Trophoblast cell (in vitro differentiated cells and primary cell): ENCODE measurements at regions not wholly inside any gene's neighbourhood (a gene's known extent, or its start where the extent isn't known, plus 50 kb on each side); places are given as distances from the start of the nearest gene placed in this dataset.

Experiments used
- DNase-seq, 2 donors: peaks; one replicate each; pipeline ENCODE4 v3.0.0-alpha.2; 2016
- H2AFZ ChIP-seq: 2 replicates; pipeline ENCODE4 v1.6.1; 2013; ENCODE audit warnings: low read length, moderate library complexity, mild to moderate bottlenecking; ENCODE audit not compliant: insufficient read depth, poor library complexity
- H2AK5ac ChIP-seq: 2 replicates; pipeline ENCODE4 v1.6.1; 2013; ENCODE audit warnings: mild to moderate bottlenecking, low read length
- H2BK120ac ChIP-seq: 2 replicates; pipeline ENCODE4 v1.6.1; 2013; ENCODE audit warnings: low read length, mild to moderate bottlenecking, moderate library complexity; ENCODE audit not compliant: insufficient read depth, poor library complexity
- H2BK12ac ChIP-seq: 2 replicates; pipeline ENCODE4 v1.6.1; 2013; ENCODE audit warnings: mild to moderate bottlenecking, low read length, moderate library complexity
- H2BK5ac ChIP-seq: 2 replicates; pipeline ENCODE4 v1.6.1; 2013; ENCODE audit warnings: low read length, low read depth, moderate library complexity, mild to moderate bottlenecking; ENCODE audit not compliant: poor library complexity
- H3K14ac ChIP-seq: 2 replicates; pipeline ENCODE4 v1.6.1; 2013; ENCODE audit warnings: mild to moderate bottlenecking, low read length
- H3K18ac ChIP-seq: 2 replicates; pipeline ENCODE4 v1.6.1; 2013; ENCODE audit warnings: mild to moderate bottlenecking, low read length
- H3K23ac ChIP-seq: 2 replicates; pipeline ENCODE4 v1.6.1; 2013; ENCODE audit warnings: low read length
- H3K27ac ChIP-seq: 2 replicates; pipeline ENCODE4 v1.5.1; 2013; ENCODE audit warnings: low read depth, mild to moderate bottlenecking, inconsistent platforms, low read length, moderate library complexity
- H3K27me3 ChIP-seq: 2 replicates; pipeline ENCODE4 v1.6.1; 2013; ENCODE audit warnings: inconsistent platforms, mild to moderate bottlenecking, low read length, moderate library complexity; ENCODE audit not compliant: insufficient read depth
- H3K36me3 ChIP-seq, 2 experiments: 1 replicate in 1 of 2; 2 replicates in 1 of 2; pipeline ENCODE4 v1.6.1; 2013; ENCODE audit warnings: low read length in 2 of 2, mild to moderate bottlenecking in 2 of 2, moderate library complexity in 1 of 2; ENCODE audit not compliant: insufficient read depth in 2 of 2, control insufficient read depth in 1 of 2
- H3K4ac ChIP-seq: 2 replicates; pipeline ENCODE4 v1.6.1; 2013; ENCODE audit warnings: low read depth, mild to moderate bottlenecking, low read length, moderate library complexity
- H3K4me1 ChIP-seq, 2 experiments: 1 replicate in 1 of 2; 2 replicates in 1 of 2; pipeline ENCODE4 v1.6.1; 2013; ENCODE audit warnings: low read length in 2 of 2, mild to moderate bottlenecking in 2 of 2, moderate library complexity in 1 of 2; ENCODE audit not compliant: insufficient read depth in 2 of 2, control insufficient read depth in 1 of 2
- H3K4me2 ChIP-seq: 2 replicates; pipeline ENCODE4 v1.6.1; 2013; ENCODE audit warnings: inconsistent platforms, mild to moderate bottlenecking, low read length, moderate library complexity
- H3K4me3 ChIP-seq: 2 replicates; pipeline ENCODE4 v1.5.1; 2013; ENCODE audit warnings: mild to moderate bottlenecking, low read depth, low read length, inconsistent platforms
- H3K79me1 ChIP-seq: one replicate; pipeline ENCODE4 v1.6.1; 2013; ENCODE audit warnings: low read length
- H3K79me2 ChIP-seq: 2 replicates; pipeline ENCODE4 v1.6.1; 2013; ENCODE audit warnings: low read length, mild to moderate bottlenecking; ENCODE audit not compliant: control insufficient read depth, insufficient read depth, poor library complexity
- H3K9ac ChIP-seq: 2 replicates; pipeline ENCODE4 v1.6.1; 2013; ENCODE audit warnings: mild to moderate bottlenecking, low read length
- H3K9me3 ChIP-seq: 2 replicates; pipeline ENCODE4 v1.6.1; 2013; ENCODE audit warnings: low read depth, mild to moderate bottlenecking, control low read depth, inconsistent platforms, low read length; ENCODE audit not compliant: insufficient read depth
- H4K12ac ChIP-seq: 2 replicates; pipeline ENCODE4 v1.6.1; 2013; ENCODE audit warnings: low read depth, mild to moderate bottlenecking, low read length, moderate library complexity
- H4K8ac ChIP-seq: 2 replicates; pipeline ENCODE4 v1.6.1; 2013; ENCODE audit warnings: low read depth, mild to moderate bottlenecking, low read length, moderate library complexity
- H4K91ac ChIP-seq: one replicate; pipeline ENCODE4 v1.6.1; 2013; ENCODE audit warnings: low read depth, mild to moderate bottlenecking, low read length, moderate library complexity
- WGBS: extraction: QIAGEN DNeasy Blood & Tissue Kit; methylation state at CpG from one replicate; pipeline ENCODE4 v1.1.7; 2013; ENCODE audit warnings: missing lambda C conversion rate; ENCODE audit not compliant: insufficient read length, insufficient coverage; ENCODE audit errors: extremely low coverage; 5-methylcytosine and 5-hydroxymethylcytosine counted together

GRCh38 chr3:25027650-25028049, 400.4 kb upstream of the RARB start:
- H3K18ac ChIP-seq, result no peak overlapping the region
- H3K9me3 ChIP-seq, result no peaks in the 10 kb centered on the region
- no peak overlapping the region for H3K4me3 ChIP-seq
- H3K79me2 ChIP-seq, result no peaks in the 10 kb centered on the region
- H3K4me2 ChIP-seq, result no peak overlapping the region
- H2BK12ac ChIP-seq, result no peak overlapping the region
- no peaks in the 10 kb centered on the region for H3K27me3 ChIP-seq
- no peak overlapping the region for H3K23ac ChIP-seq
- no peak overlapping the region for H3K14ac ChIP-seq
- H4K91ac ChIP-seq, result no peak overlapping the region
- no peak overlapping the region for H4K12ac ChIP-seq
- no peak for DNase-seq
- H2BK5ac ChIP-seq, result no peak overlapping the region
- H3K9ac ChIP-seq, result no peak overlapping the region
- no peak overlapping the region for H2AFZ ChIP-seq
- peaks cover 2% of the 10 kb centered on the region for H3K79me1 ChIP-seq
- H2BK120ac ChIP-seq, result no peak overlapping the region
- no peaks in the 10 kb centered on the region for H3K4me1 ChIP-seq
- WGBS, result no CpG with 5 or more reads among the region's 3 CpGs
- no peak overlapping the region for H3K27ac ChIP-seq
- no peak overlapping the region for H3K4ac ChIP-seq
- H2AK5ac ChIP-seq, result no peak overlapping the region
- no peak overlapping the region for H4K8ac ChIP-seq
- no peaks in the 10 kb centered on the region for H3K36me3 ChIP-seq

GRCh38 chr3:25029820-25030219, 398.2 kb upstream of the RARB start:
- H2BK120ac ChIP-seq, result no peak overlapping the region
- H3K27ac ChIP-seq, result no peak overlapping the region
- no peaks in the 10 kb centered on the region for H3K9me3 ChIP-seq
- H3K9ac ChIP-seq, result no peak overlapping the region
- no peak overlapping the region for H2BK5ac ChIP-seq
- no peak overlapping the region for H3K4ac ChIP-seq
- H3K36me3 ChIP-seq, result no peaks in the 10 kb centered on the region
- no peak overlapping the region for H3K18ac ChIP-seq
- H4K8ac ChIP-seq, result no peak overlapping the region
- H2AK5ac ChIP-seq, result no peak overlapping the region
- H3K4me1 ChIP-seq, result no peaks in the 10 kb centered on the region
- no peak for DNase-seq
- peaks cover 2% of the 10 kb centered on the region for H3K79me1 ChIP-seq
- H3K14ac ChIP-seq, result no peak overlapping the region
- H3K4me3 ChIP-seq, result no peak overlapping the region
- no peaks in the 10 kb centered on the region for H3K27me3 ChIP-seq
- no peak overlapping the region for H3K4me2 ChIP-seq
- no CpG with 5 or more reads among the region's 2 CpGs for WGBS
- H2AFZ ChIP-seq, result no peak overlapping the region
- no peak overlapping the region for H4K12ac ChIP-seq
- no peak overlapping the region for H2BK12ac ChIP-seq
- H3K79me2 ChIP-seq, result no peaks in the 10 kb centered on the region
- no peak overlapping the region for H3K23ac ChIP-seq
- H4K91ac ChIP-seq, result no peak overlapping the region

- WGBS, result no CpG with 5 or more reads among the region's 1 CpG
- Histone ChIP-seq H4K12ac (no peak overlapping the region), H3K4me1 (no peaks in the 10 kb centered on the region), H2BK120ac (no peak overlapping the region), H3K9me3 (no peaks in the 10 kb centered on the region), H3K23ac (no peak overlapping the region), H3K14ac (no peak overlapping the region), H3K18ac (no peak overlapping the region), H3K27ac (no peak overlapping the region), H3K4ac (no peak overlapping the region), H2AFZ (no peak overlapping the region), H3K27me3 (no peaks in the 10 kb centered on the region), H2BK12ac (no peak overlapping the region), H2BK5ac (no peak overlapping the region), H3K4me3 (no peak overlapping the region), H3K36me3 (no peaks in the 10 kb centered on the region), H3K9ac (no peak overlapping the region), H2AK5ac (no peak overlapping the region), H4K91ac (no peak overlapping the region), H4K8ac (no peak overlapping the region), H3K79me2 (no peaks in the 10 kb centered on the region), H3K79me1 (peaks cover 2% of the 10 kb centered on the region), H3K4me2 (no peak overlapping the region)
- no peak for DNase-seq
These were observed 395.7 kb upstream of the RARB start for GRCh38 chr3:25032344-25032743.

- Histone ChIP-seq H4K91ac (no peak overlapping the region), H3K27ac (no peak overlapping the region), H3K4me1 (no peaks in the 10 kb centered on the region), H3K9me3 (no peaks in the 10 kb centered on the region), H3K9ac (no peak overlapping the region), H2BK120ac (no peak overlapping the region), H3K27me3 (no peaks in the 10 kb centered on the region), H3K36me3 (no peaks in the 10 kb centered on the region), H2BK12ac (no peak overlapping the region), H3K79me2 (no peaks in the 10 kb centered on the region), H3K4me2 (no peak overlapping the region), H2AK5ac (no peak overlapping the region), H4K12ac (no peak overlapping the region), H4K8ac (no peak overlapping the region), H3K14ac (no peak overlapping the region), H3K79me1 (peaks cover 2% of the 10 kb centered on the region), H3K18ac (no peak overlapping the region), H3K4ac (no peak overlapping the region), H2AFZ (no peak overlapping the region), H3K4me3 (no peak overlapping the region), H3K23ac (no peak overlapping the region), H2BK5ac (no peak overlapping the region)
- no CpG with 5 or more reads among the region's 6 CpGs for WGBS
- peak; percentile 53 to 83 for DNase-seq
These were observed 394.5 kb upstream of the RARB start for GRCh38 chr3:25033407-25034029.
